ENCODE measurements at regions not wholly inside any gene's neighbourhood (a gene's known extent, or its start where the extent isn't known, plus 50 kb on each side); places are given as distances from the start of the nearest gene placed in this dataset.

GRCh38 chr1:62370594-62370993, 51.4 kb upstream of the KANK4 start:
- Mint-ChIP-seq H3K4me3 (no peak overlapping the region), H3K36me3 (no peaks in the 10 kb centered on the region), H3K27me3 (ENCODE audit: low read depth) (peaks cover 2% of the 10 kb centered on the region), H3K9me3 (peaks cover 5% of the 10 kb centered on the region), H3K27ac (no peak overlapping the region), H3K4me1 (peaks cover 2% of the 10 kb centered on the region)
- DNase-seq (ENCODE audit: low spot score in 2 of 2, unreplicated experiment in 2 of 2) = no peak
- TF ChIP-seq CTCF (IDR thresholded peaks at IDR 0.05; ENCODE audit: unreplicated experiment) = no peak

- peaks cover 3% of the 10 kb centered on the region for H3K4me1 Mint-ChIP-seq
- H3K36me3 Mint-ChIP-seq = no peaks in the 10 kb centered on the region
- TF ChIP-seq CTCF (IDR thresholded peaks at IDR 0.05; ENCODE audit: unreplicated experiment) = no peak
- peaks cover 5% of the 10 kb centered on the region for H3K9me3 Mint-ChIP-seq
- H3K27ac Mint-ChIP-seq = no peak overlapping the region
- peaks cover 2% of the 10 kb centered on the region for H3K27me3 Mint-ChIP-seq (ENCODE audit: low read depth)
- no peak for DNase-seq (ENCODE audit: low spot score in 2 of 2, unreplicated experiment in 2 of 2)
- H3K4me3 Mint-ChIP-seq = no peak overlapping the region
Measured at GRCh38 chr1:62371375-62371774, 52.1 kb upstream of the KANK4 start.

- H3K36me3 Mint-ChIP-seq = no peaks in the 10 kb centered on the region
- TF ChIP-seq CTCF (IDR thresholded peaks at IDR 0.05; ENCODE audit: unreplicated experiment) = no peak
- no peak overlapping the region for H3K27ac Mint-ChIP-seq
- H3K27me3 Mint-ChIP-seq (ENCODE audit: low read depth) = peaks cover 2% of the 10 kb centered on the region
- peaks cover 3% of the 10 kb centered on the region for H3K9me3 Mint-ChIP-seq
- DNase-seq (ENCODE audit: low spot score in 2 of 2, unreplicated experiment in 2 of 2) = no peak
- peaks cover 17% of the 10 kb centered on the region for H3K4me1 Mint-ChIP-seq
- H3K4me3 Mint-ChIP-seq = no peak overlapping the region
Measured at GRCh38 chr1:62373221-62373620, 54.0 kb upstream of the KANK4 start.

GRCh38 chr1:62377043-62377562, 57.9 kb upstream of the KANK4 start:
- Mint-ChIP-seq H3K4me1 (peaks cover 15% of the 10 kb centered on the region), H3K36me3 (no peaks in the 10 kb centered on the region), H3K27ac (peak overlapping the region; percentile 26), H3K27me3 (ENCODE audit: low read depth) (no peaks in the 10 kb centered on the region), H3K4me3 (no peak overlapping the region), H3K9me3 (peaks cover 3% of the 10 kb centered on the region)
- DNase-seq (ENCODE audit: low spot score in 2 of 2, unreplicated experiment in 2 of 2) = no peak
- TF ChIP-seq CTCF (IDR thresholded peaks at IDR 0.05; ENCODE audit: unreplicated experiment) = no peak

GRCh38 chr1:62380181-62380580, 56.7 kb upstream of the USP1 start:
- Mint-ChIP-seq H3K27ac (no peak overlapping the region), H3K4me3 (no peak overlapping the region), H3K36me3 (no peaks in the 10 kb centered on the region), H3K9me3 (peaks cover 3% of the 10 kb centered on the region), H3K27me3 (ENCODE audit: low read depth) (no peaks in the 10 kb centered on the region), H3K4me1 (peaks cover 28% of the 10 kb centered on the region)
- DNase-seq (ENCODE audit: low spot score in 2 of 2, unreplicated experiment in 2 of 2) = no peak
- no peak for TF ChIP-seq CTCF (IDR thresholded peaks at IDR 0.05; ENCODE audit: unreplicated experiment)

All from mesothelial cell of epicardium (in vitro differentiated cells).